Vagina (tissue), 2 donors: ENCODE measurements at regions not wholly inside any gene's neighbourhood (a gene's known extent, or its start where the extent isn't known, plus 50 kb on each side); places are given as distances from the start of the nearest gene placed in this dataset.

ENCODE experiments used
- CTCF ChIP-seq, 3 experiments: fragments of 450-650 bp in 2 of 3; fragments of 200-600 bp in 1 of 3; sonication (generic) in 1 of 3; IDR thresholded peaks; one replicate each; pipeline ENCODE4 v1.5.1; 2017 to 2019; ENCODE audit warnings: antibody characterized with exemption in 3 of 3, mild to moderate bottlenecking in 2 of 3, moderate library complexity in 2 of 3
- POLR2AphosphoS5 ChIP-seq, 2 donors: sonication (generic); formaldehyde crosslinking; IDR thresholded peaks; one replicate each; pipeline ENCODE4 v1.9.0; 2017; ENCODE audit warnings: antibody characterized with exemption in 2 of 2, mild to moderate bottlenecking in 2 of 2, low read depth in 1 of 2; ENCODE audit not compliant: insufficient read depth in 1 of 2

DNA sequence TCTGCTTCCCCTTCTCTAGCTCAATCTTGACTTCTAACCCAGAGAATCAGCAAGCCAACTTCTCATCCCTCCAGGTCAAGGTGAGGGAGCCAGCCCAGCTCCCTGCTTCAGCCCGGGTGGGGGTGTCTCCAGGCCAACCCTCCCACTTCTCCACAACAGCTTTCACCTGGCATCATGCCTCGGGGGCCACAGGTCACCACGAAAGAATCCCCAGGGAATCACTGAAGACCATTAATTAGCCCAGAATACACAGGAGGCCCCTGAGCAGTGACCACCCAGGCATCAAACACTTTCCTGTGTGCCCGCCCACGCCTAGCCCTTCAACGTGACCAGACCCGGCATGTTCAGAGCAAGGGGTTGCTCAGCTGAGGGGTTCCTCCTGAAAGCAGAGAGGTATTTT lies 646.7 kb downstream of the BCOR start:
- TF ChIP-seq CTCF (IDR thresholded peaks at IDR 0.05) (no peak), POLR2AphosphoS5 (IDR thresholded peaks at IDR 0.05; ENCODE audit: insufficient read depth in 1 of 2, low read depth in 1 of 2) (no peak)
